Adrenal gland (tissue), 5 donors: ENCODE measurements at regions not wholly inside any gene's neighbourhood (a gene's known extent, or its start where the extent isn't known, plus 50 kb on each side); places are given as distances from the start of the nearest gene placed in this dataset.

Experiments used
- CTCF ChIP-seq, 6 experiments: fragments of 450-650 bp in 4 of 6; fragments of 200-600 bp in 2 of 6; sonication (generic) in 1 of 6; IDR thresholded peaks; 1 replicate in 5 of 6; 2 replicates in 1 of 6; pipeline versions ENCODE4 v1.5.1 to v1.8.0; 2016 to 2021; ENCODE audit warnings: antibody characterized with exemption in 6 of 6, mild to moderate bottlenecking in 2 of 6, moderate library complexity in 1 of 6
- POLR2A ChIP-seq, 2 donors: fragments of 450-650 bp; IDR thresholded peaks; one replicate each; pipeline ENCODE4 v1.6.1; 2017; ENCODE audit warnings: antibody characterized with exemption in 2 of 2, mild to moderate bottlenecking in 2 of 2, moderate library complexity in 1 of 2
- donor health status: DM: no; HTN: no; CAD: no.

GRCh38 chr14:75333606-75334548, 55.2 kb downstream of the FOS start:
- TF ChIP-seq CTCF (IDR thresholded peaks at IDR 0.05) = no peak
- TF ChIP-seq POLR2A (IDR thresholded peaks at IDR 0.05) = peak in 1 of 2 donors; percentile 19
